CMK (cell line): ENCODE measurements at regions not wholly inside any gene's neighbourhood (a gene's known extent, or its start where the extent isn't known, plus 50 kb on each side); places are given as distances from the start of the nearest gene placed in this dataset.

Experiments used
- DNase-seq: peaks from one replicate; pipeline ENCODE4 v3.0.0-alpha.2; 2010; ENCODE audit warnings: low read depth

DNA sequence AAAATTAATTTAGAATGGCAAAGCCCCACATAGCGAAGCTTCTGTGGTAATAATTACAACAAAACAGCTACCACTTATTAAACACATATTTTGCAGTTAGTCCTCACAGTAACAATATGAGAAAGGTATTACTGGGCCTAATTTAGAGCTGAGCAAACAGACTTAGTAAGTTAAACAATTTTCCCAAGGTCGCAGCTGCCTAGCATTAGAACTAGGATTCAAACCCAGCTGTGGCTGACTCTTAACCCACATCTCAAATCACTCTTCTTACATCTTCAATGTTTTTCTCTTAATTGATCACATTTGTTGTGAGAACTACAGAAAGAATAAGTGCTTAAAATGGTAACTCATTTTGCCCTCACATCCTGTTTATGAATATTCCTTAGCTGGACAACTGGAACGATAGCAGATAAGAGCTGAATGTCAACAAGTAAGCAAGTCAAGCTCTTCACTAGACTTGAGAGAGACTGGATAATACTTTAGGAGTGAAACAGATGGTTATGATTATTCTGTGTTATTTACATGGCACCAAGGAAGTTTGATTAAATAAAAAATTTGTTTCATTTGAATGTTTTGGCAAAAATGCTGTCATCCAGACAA lies 59.4 kb upstream of the TMEM17 start:
- no peak for DNase-seq

DNA sequence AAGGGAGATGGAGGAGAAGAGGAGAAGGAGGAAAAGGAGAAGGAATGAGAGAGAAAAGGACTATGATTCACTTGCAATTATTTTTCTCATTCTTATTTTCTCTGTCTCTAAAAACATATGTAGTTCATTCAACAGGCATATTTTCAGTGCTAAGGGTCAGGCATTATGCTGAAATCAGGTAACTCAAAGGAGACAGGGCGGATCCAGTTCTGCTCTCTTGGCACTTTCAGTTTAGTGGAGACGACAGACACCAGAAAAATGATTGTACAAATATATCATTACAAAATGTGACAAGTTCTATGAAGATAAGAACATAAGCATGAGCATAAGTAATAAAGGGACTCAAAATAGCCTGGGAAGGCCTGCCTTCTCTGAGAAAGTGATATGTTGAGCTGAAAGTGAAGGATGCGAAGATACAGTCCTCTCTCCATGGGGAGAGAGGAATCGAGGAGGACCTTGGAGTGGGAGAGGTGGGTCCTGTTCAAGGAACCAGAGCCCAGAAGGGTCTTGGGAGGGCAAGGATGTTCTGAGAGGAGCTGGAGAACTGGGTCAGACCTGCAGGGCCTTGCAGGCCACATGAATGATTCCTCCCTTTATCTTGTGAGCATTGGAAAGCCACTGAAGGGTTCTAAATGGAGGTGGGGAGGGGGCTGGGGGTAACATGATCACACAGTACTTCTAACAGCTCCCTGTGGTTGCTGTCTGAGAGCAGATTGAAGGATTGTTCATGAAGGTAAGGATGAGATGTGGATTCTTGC lies 58.6 kb upstream of the TMEM17 start:
- DNase-seq, result no peak

DNA sequence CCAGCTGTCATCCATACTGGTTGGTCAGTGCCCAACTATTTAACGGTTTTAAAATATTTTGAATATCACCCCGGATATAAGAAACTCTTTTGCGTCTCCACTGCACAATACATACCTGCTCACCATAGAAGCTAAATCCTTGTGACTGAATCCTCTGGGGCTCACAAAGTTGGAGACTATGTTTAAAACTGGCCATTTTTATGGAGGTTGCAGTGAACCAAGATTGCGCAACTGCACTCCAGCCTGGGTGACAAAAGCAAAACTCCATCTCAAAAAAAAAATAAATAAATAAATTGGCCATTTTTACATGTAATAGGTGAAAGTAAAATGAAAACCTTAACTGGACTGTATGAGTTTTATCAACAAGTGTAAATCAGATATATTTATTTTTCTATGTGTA lies 55.6 kb upstream of the TMEM17 start:
- DNase-seq, result no peak

DNA sequence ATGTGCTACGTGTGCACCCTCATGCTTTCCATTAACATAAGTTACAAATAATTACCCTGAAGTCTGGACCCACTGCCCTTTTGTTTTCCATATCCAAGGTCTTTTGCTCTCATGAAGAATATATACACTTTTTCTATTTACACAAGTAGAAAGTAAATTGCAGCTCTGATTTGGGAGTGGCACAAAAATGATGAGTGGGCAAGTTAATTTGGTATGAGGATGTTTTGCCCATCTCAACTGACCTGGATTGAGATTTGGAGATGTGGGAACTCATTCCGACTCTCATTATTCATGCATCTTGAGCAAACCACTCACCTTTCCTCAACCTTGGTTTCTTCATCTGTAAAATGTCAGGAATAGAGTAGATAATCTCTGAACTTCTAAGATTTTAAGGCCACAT lies 53.6 kb upstream of the TMEM17 start:
- DNase-seq, result no peak

DNA sequence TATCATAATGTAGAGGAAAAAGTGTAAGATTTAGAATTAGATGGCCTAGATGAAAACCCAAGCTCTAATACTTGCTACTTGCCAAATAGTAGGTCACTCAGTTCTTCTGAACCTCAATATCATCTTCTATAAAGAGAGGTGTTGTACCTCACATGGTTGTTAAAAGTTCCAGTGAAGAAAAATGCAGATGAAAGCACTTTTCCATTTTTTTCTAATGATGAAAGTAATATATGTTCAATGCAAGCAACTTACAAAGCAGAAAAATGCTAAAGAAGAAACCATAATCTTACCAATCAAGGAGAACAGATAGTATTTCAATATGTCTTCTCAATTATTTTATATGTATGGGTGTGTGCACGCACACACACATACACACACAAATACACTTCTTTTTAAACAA lies 52.7 kb upstream of the TMEM17 start:
- no peak for DNase-seq

DNA sequence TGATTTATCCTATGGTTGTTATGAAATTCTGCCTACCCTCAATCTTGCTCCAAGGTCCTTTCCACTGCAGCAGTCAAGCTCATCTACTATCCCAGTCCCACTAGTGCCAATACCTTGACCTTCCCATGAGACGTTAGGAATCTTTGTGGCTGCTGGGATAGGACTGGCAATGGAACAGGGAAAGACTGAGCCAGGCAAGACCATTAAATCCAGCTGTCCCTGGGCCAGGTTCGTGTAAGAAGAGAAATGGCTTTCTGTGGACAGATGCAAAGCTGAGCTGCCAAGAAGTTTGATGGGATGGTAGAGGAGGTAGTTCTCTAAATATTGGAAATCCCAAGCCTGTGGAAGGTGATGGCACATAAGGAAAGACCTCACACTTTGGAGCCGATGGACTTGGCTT lies 50.1 kb upstream of the TMEM17 start:
- DNase-seq, result no peak
